SW 1271 (cell line): ENCODE measurements at regions not wholly inside any gene's neighbourhood (a gene's known extent, or its start where the extent isn't known, plus 50 kb on each side); places are given as distances from the start of the nearest gene placed in this dataset.
"Not testable (repeated sequence)": the region's sequence is repeated elsewhere in the genome, so short reads cannot be mapped to it uniquely, and the experiment has no call there.

ENCODE experiments used
- DNase-seq, 2 experiments: peaks; one replicate each; lab custom pipeline; 2025; lab: John Stamatoyannopoulos, UW

DNA sequence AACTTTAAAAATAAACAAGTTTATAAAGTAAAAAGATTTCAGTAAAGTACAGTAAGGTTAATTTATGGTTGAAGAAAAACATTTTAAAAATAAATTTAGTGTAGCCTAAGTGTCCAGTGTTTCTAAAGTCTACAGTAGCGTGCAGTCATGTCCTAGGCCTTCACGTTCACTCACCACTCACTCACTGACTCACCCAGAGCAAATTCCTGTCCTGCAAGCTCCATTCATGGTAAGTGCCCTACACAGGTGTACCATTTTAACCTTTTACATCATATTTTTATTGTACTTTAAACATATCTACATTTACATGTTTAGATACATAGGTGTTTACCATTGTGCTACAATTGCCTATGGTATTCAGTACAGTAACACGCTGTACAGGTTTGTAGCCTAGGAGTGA, 81.4 kb downstream of the PRL start:
- not testable (repeated sequence) for DNase-seq

DNA sequence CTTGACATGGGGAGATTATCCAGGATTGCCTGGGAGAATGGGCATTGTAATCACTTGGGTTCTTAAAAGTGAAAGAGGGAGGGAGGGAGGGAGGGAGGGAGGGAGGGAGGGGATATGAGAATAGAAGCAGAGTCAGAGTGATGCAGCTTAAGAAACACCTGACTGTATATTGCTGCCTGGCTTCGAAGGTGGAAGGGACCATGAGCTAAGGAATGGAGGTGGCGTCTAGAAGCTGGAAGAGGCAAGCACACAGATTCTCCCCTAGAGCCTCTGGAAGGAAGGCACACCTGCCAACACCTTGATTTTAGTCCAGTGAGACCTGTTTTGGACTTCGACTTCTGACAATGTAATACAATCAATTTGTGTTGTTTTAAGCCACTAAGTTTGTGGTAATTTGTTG, 78.4 kb downstream of the PRL start:
- DNase-seq = no peak

DNA sequence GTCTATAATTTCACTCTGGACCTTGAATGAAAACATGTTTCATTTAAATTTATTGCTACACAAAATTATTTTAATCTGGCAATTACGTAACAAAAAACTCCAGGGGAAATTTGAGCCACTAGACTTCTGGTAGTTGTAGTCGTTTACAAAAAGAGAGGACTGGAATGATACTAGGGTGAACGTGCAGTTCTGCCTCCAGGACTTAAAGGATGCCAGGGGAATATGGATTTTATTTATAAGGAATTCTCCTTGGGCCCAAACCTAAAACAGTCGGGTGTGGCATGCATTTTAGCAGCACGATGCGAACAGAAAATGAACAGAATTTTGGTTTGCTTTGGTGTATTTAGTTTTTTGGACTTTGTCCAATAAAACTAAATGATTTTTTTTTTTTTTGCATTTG, 76.9 kb downstream of the PRL start:
- no peak for DNase-seq

DNA sequence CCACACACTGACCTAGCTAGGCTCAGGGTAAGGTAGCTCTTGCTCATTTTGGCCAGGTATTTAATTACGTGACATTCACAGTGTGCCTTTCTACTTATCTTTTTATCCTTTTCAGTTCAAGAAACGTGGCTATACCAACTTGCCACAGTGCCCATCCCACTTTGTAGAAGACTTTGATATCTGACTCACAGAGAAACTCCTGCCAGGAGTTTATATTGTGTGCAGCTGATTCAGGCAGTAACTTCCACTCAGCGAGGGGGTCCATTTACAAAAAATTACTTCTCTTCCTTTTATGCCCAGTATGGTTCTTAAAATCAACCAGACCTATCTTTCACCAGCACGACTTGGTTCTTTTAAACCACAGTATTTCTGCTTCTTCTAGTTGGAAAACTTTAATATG, 75.6 kb downstream of the PRL start:
- no peak for DNase-seq

DNA sequence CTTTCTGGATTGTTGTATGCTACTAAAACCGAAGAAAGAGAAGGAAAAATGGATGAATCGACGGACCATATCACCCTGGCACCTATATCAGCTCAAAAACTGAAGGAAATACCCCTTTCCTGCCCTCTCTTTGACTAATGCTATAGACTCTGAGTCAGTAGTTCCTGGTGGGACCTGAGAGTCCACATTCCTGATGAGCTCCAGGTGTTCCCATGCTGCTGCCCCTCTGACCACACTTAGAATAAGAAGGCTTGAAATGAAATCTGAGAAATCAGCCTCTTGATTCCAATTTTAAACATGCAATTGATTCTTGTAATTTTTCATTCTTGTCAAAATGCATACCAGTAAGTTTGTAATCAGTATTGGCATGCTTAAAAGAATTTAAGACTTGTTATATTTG, 75.2 kb downstream of the PRL start:
- no peak for DNase-seq

DNA sequence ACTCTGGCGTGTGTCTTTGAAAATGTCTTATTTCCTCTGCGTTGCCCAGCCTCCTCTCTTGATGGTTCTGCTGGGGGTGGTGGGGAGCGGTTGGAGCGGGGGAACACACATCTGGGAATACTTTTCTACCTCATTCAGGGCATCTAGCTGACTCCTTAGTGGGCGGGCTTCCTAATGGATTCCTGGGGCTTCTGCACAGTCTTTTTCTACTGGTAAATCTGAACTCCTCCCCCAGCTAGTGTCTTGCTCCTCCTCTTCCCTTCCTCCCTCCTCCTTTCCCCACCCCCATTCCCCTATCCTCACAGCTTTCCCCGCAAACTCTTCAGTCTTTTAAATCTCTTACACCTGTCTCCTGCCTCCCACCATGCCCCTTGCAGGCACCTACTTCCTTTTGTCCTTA, 74.4 kb downstream of the PRL start:
- no peak for DNase-seq

DNA sequence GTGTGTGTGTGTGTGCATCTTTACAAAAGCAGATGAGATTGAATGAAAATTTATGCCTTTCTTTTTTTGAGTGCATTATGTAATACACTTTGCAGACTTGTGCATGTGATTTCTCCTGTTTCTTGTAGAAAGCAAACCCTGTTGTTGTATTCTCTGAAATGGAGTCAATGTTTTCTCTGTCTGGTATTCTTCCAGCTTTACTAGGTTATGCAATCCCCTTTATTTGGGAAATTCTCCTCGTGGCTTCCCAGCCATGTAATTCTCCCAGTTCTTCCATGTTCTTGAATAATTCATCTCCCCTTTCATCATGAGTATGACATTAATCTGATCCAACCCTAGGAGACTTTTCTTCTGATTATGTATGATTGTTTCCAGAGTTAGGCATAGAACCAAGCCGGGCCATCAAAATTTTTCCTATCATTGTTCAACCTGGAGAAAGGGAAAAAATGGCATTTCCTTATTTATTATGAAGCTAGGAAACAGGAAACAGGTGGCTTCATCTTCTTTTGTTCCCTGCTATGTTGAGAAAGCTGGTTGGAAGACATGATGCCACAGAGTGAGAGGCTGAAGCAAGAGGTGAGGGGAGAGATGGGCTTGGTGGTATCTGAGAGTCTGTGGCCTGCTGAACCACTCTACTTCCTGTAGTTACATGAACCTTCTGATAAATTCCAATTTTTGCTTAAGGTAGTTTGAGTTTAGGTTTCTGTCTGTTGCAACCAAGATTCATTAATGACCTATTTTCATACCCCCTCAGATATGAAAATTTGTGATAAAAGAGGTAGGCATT, 68.8 kb downstream of the PRL start:
- DNase-seq = no peak

DNA sequence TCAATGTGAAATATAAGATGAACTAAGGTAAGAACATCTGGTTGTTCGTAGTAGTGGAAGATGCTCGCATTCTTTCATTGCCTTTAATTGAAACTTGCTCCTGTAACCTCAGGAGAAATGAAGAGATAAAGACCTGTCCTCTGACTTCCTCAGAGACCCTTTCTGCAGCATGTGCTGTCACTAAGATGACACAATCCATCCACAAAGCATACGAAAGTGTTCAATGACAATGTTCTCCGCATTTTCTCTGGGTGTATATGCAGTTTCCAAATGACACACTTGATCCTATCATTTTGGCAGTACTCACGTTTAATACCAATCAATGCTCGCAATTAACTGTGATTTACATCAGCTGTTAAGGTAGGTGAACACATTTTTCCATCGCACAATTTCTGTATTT, 65.8 kb downstream of the PRL start:
- DNase-seq = no peak

DNA sequence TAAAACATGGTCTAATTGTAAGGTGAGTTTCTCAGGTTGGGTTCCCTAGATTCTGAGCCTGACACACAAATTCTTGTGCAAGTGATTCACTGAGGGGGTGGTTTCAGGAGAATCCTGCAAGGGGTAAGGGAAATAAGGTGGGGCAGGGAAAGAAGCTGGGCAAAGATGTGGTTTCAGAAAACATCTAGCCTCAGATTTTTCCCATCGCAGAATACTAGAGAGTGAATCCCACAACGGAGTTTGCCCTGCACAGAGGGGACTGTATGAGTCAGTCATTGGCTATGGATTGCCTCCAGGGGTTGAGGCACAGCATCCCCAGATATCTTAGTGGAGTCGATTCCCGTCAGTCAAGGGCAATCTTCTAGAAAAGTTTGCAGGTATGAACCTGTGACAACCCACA, 65.2 kb downstream of the PRL start:
- no peak for DNase-seq

DNA sequence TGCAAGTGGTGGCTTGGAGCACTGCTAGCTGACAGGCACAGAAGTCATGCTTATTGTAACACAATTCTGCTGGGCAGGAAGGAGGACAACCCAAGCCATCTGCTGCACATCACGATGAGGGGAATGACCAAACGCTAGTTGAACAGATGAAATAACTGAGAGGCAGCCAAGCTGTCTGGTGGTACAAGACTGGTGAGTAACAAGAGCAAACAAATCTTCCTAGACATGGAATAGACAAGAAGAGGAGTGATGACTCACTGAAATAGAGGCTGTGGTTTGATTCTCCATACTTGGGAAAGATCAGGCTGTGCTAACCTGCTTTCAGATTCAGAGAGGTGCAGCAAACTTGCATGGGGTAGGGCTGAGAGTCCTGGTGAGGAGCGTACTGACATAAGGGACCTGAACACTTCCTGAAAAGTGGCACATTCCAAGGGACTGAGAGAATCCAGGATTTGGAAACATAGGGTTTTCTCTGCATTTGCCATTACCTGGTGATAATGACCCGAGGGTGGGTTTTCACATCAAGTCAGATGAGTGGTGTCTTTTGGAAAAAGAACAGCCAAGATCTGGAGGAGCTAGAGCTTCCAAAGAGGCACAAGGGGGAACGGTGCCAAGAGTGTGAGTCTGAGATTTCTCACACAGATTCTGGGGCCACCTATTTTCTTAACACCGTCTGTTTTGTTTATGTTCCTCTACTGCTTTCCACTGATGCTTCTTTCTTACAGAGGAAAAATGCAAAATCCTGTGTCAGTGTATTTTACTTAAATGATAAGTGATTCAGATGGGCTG, 60.0 kb downstream of the PRL start:
- DNase-seq = no peak
